ENCODE measurements at regions not wholly inside any gene's neighbourhood (a gene's known extent, or its start where the extent isn't known, plus 50 kb on each side); places are given as distances from the start of the nearest gene placed in this dataset.

- Histone ChIP-seq H3K36me3 (no peaks in the 10 kb centered on the region), H3K27ac (no peak overlapping the region), H2AFZ (replicated peaks) (no peak overlapping the region), H3K27me3 (no peaks in the 10 kb centered on the region), H3K9ac (no peak overlapping the region), H3K4me2 (no peak overlapping the region), H4K20me1 (ENCODE audit: low read depth) (no peaks in the 10 kb centered on the region), H3K4me1 (no peaks in the 10 kb centered on the region), H3F3A (ENCODE audit: low read depth) (no peaks in the 10 kb centered on the region), H3K9me3 (ENCODE audit: low read depth) (no peaks in the 10 kb centered on the region), H3K4me3 (no peak overlapping the region), H3K79me2 (ENCODE audit: low read depth) (no peaks in the 10 kb centered on the region)
- no peaks in the 10 kb centered on the region for H3K36me3 Mint-ChIP-seq
- H3K27me3 Mint-ChIP-seq (ENCODE audit: insufficient read depth, low read depth): no peaks in the 10 kb centered on the region
- H3K4me3 Mint-ChIP-seq: no peak overlapping the region
- no peaks in the 10 kb centered on the region for H3K9me3 Mint-ChIP-seq
- no peak overlapping the region for H3K27ac Mint-ChIP-seq
- H3K4me1 Mint-ChIP-seq: no peaks in the 10 kb centered on the region
- DNase-seq (ENCODE audit: low spot score): no peak
- no peak for TF ChIP-seq EZH2 (IDR thresholded peaks at IDR 0.05)
- TF ChIP-seq EZH2phosphoT487 (IDR thresholded peaks at IDR 0.05): no peak
- TF ChIP-seq CTCF (IDR thresholded peaks at IDR 0.05): no peak
These were observed 286.7 kb upstream of the SPTLC3 start for GRCh38 chr20:12722091-12722490.

- Mint-ChIP-seq H3K36me3 (no peaks in the 10 kb centered on the region), H3K27ac (no peak overlapping the region), H3K9me3 (no peaks in the 10 kb centered on the region), H3K27me3 (ENCODE audit: insufficient read depth, low read depth) (no peaks in the 10 kb centered on the region), H3K4me1 (no peaks in the 10 kb centered on the region), H3K4me3 (no peak overlapping the region)
- Histone ChIP-seq H3K36me3 (no peaks in the 10 kb centered on the region), H3K9ac (no peak overlapping the region), H4K20me1 (ENCODE audit: low read depth) (no peaks in the 10 kb centered on the region), H2AFZ (replicated peaks) (no peak overlapping the region), H3K27ac (no peak overlapping the region), H3K4me3 (no peak overlapping the region), H3K9me3 (ENCODE audit: low read depth) (no peaks in the 10 kb centered on the region), H3K79me2 (ENCODE audit: low read depth) (no peaks in the 10 kb centered on the region), H3K27me3 (no peaks in the 10 kb centered on the region), H3F3A (ENCODE audit: low read depth) (no peaks in the 10 kb centered on the region), H3K4me1 (no peaks in the 10 kb centered on the region), H3K4me2 (no peak overlapping the region)
- TF ChIP-seq EZH2 (IDR thresholded peaks at IDR 0.05) (no peak), EZH2phosphoT487 (IDR thresholded peaks at IDR 0.05) (no peak), CTCF (IDR thresholded peaks at IDR 0.05) (no peak)
- DNase-seq (ENCODE audit: low spot score): no peak
These were observed 285.0 kb upstream of the SPTLC3 start for GRCh38 chr20:12723811-12724210.

GRCh38 chr20:12728782-12729181 is 280.0 kb upstream of the SPTLC3 start:
- no peak for DNase-seq (ENCODE audit: low spot score)
- Histone ChIP-seq H3K27ac (no peak overlapping the region), H3K4me1 (no peaks in the 10 kb centered on the region), H3K9me3 (ENCODE audit: low read depth) (no peaks in the 10 kb centered on the region), H3K9ac (no peak overlapping the region), H2AFZ (replicated peaks) (no peak overlapping the region), H3K4me2 (no peak overlapping the region), H3K4me3 (no peak overlapping the region), H3K79me2 (ENCODE audit: low read depth) (no peaks in the 10 kb centered on the region), H3K27me3 (no peaks in the 10 kb centered on the region), H3K36me3 (no peaks in the 10 kb centered on the region), H3F3A (ENCODE audit: low read depth) (no peaks in the 10 kb centered on the region), H4K20me1 (ENCODE audit: low read depth) (no peaks in the 10 kb centered on the region)
- Mint-ChIP-seq H3K27ac (no peak overlapping the region), H3K4me1 (no peaks in the 10 kb centered on the region), H3K4me3 (no peak overlapping the region), H3K36me3 (no peaks in the 10 kb centered on the region), H3K27me3 (ENCODE audit: insufficient read depth, low read depth) (no peaks in the 10 kb centered on the region), H3K9me3 (no peaks in the 10 kb centered on the region)
- no peak for TF ChIP-seq CTCF (IDR thresholded peaks at IDR 0.05)
- TF ChIP-seq EZH2 (IDR thresholded peaks at IDR 0.05): no peak
- TF ChIP-seq EZH2phosphoT487 (IDR thresholded peaks at IDR 0.05): no peak

- no peaks in the 10 kb centered on the region for H3K36me3 ChIP-seq
- DNase-seq (ENCODE audit: low spot score): no peak
- Mint-ChIP-seq H3K4me3 (no peak overlapping the region), H3K9me3 (no peaks in the 10 kb centered on the region), H3K4me1 (no peaks in the 10 kb centered on the region), H3K36me3 (no peaks in the 10 kb centered on the region), H3K27me3 (ENCODE audit: insufficient read depth, low read depth) (no peaks in the 10 kb centered on the region), H3K27ac (no peak overlapping the region)
- H3K4me3 ChIP-seq: no peak overlapping the region
- H2AFZ ChIP-seq (replicated peaks): no peak overlapping the region
- TF ChIP-seq EZH2phosphoT487 (IDR thresholded peaks at IDR 0.05) (no peak), CTCF (IDR thresholded peaks at IDR 0.05) (no peak)
- no peaks in the 10 kb centered on the region for H3K79me2 ChIP-seq (ENCODE audit: low read depth)
- no peak overlapping the region for H3K27ac ChIP-seq
- no peaks in the 10 kb centered on the region for H4K20me1 ChIP-seq (ENCODE audit: low read depth)
- H3K9ac ChIP-seq: no peak overlapping the region
- no peaks in the 10 kb centered on the region for H3K27me3 ChIP-seq
- no peaks in the 10 kb centered on the region for H3K4me1 ChIP-seq
- no peaks in the 10 kb centered on the region for H3F3A ChIP-seq (ENCODE audit: low read depth)
- H3K9me3 ChIP-seq (ENCODE audit: low read depth): no peaks in the 10 kb centered on the region
- no peak overlapping the region for H3K4me2 ChIP-seq
These were observed 279.4 kb upstream of the SPTLC3 start for GRCh38 chr20:12729326-12729725.
